ENCODE measurements at regions not wholly inside any gene's neighbourhood (a gene's known extent, or its start where the extent isn't known, plus 50 kb on each side); places are given as distances from the start of the nearest gene placed in this dataset.
"Not testable (repeated sequence)": the region's sequence is repeated elsewhere in the genome, so short reads cannot be mapped to it uniquely, and the experiment has no call there.

DNA sequence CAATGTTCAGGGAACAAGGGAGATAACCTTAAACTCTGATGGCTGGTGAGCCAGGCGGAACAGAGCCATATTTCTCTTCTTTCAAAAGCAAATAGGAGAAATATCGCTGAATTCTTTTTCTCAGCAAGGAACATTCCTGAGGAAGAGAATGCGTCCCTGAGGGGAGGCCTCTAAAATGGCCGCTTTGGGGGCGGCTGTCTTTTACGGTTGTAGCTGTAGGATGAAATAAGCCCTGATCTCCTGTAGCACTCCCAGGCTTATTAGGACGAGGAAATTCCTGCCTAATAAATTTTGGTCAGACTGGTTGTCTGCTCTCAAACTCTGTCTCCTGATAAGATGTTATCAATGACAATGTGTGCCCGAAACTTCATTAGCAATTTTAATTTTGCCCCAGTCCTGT, 496.4 kb upstream of the MCTP2 start:
- not testable (repeated sequence) for TF ChIP-seq HMGXB4 (CRISPR knock-in tag; IDR thresholded peaks at IDR 0.05); CTCF (IDR thresholded peaks at IDR 0.05); FOXK1 (CRISPR knock-in tag; IDR thresholded peaks at IDR 0.05); MXD4 (CRISPR knock-in tag; IDR thresholded peaks at IDR 0.05; ENCODE audit: borderline replicate concordance)
- TF ChIP-seq, protein P1, sequence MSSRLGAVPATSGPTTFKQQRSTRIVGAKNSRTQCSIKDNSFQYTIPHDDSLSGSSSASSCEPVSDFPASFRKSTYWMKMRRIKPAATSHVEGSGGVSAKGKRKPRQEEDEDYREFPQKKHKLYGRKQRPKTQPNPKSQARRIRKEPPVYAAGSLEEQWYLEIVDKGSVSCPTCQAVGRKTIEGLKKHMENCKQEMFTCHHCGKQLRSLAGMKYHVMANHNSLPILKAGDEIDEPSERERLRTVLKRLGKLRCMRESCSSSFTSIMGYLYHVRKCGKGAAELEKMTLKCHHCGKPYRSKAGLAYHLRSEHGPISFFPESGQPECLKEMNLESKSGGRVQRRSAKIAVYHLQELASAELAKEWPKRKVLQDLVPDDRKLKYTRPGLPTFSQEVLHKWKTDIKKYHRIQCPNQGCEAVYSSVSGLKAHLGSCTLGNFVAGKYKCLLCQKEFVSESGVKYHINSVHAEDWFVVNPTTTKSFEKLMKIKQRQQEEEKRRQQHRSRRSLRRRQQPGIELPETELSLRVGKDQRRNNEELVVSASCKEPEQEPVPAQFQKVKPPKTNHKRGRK (CRISPR knock-in tag; IDR thresholded peaks at IDR 0.05; ENCODE audit: borderline replicate concordance), result not testable (repeated sequence)
